Esophagus squamous epithelium (tissue), 5 donors: ENCODE measurements at regions not wholly inside any gene's neighbourhood (a gene's known extent, or its start where the extent isn't known, plus 50 kb on each side); places are given as distances from the start of the nearest gene placed in this dataset.

Experiments
- DNase-seq: peaks from one replicate; lab custom pipeline; 2025; lab: John Stamatoyannopoulos, UW
- H3K27ac ChIP-seq, 4 donors: fragments of 200-600 bp; sonication (generic); one replicate each; pipeline ENCODE4 v1.5.1; 2016 to 2019; ENCODE audit warnings: mild to moderate bottlenecking in 1 of 4
- H3K27me3 ChIP-seq, 4 donors: fragments of 200-600 bp; sonication (generic); 1 replicate in 3 of 4; 2 replicates in 1 of 4; pipeline versions ENCODE4 v1.5.1 to v1.6.0; 2017 to 2021; ENCODE audit warnings: antibody characterized with exemption in 1 of 4
- H3K36me3 ChIP-seq, 3 donors: fragments of 200-600 bp; sonication (generic); one replicate each; pipeline ENCODE4 v1.5.1; 2016 to 2019
- H3K4me1 ChIP-seq, 3 donors: fragments of 200-600 bp; sonication (generic); one replicate each; pipeline ENCODE4 v1.5.1; 2017 to 2019
- H3K4me3 ChIP-seq, 4 donors: fragments of 200-600 bp; sonication (generic); 1 replicate in 3 of 4; 2 replicates in 1 of 4; pipeline ENCODE4 v1.5.1; 2016 to 2019; ENCODE audit warnings: mild to moderate bottlenecking in 2 of 4, moderate library complexity in 1 of 4
- H3K9me3 ChIP-seq, 3 donors: fragments of 200-600 bp; sonication (generic); one replicate each; pipeline ENCODE4 v1.5.1; 2016 to 2019
- CTCF ChIP-seq, 6 experiments: fragments of 450-650 bp in 4 of 6; fragments of 200-600 bp in 2 of 6; sonication (generic) in 2 of 6; IDR thresholded peaks; one replicate each; pipeline ENCODE4 v1.5.1; 2016 to 2019; ENCODE audit warnings: antibody characterized with exemption in 6 of 6, mild to moderate bottlenecking in 4 of 6, moderate library complexity in 4 of 6
- POLR2A ChIP-seq, 4 donors: fragments of 450-650 bp; IDR thresholded peaks; one replicate each; pipeline ENCODE4 v1.6.1; 2017; ENCODE audit warnings: antibody characterized with exemption in 4 of 4, mild to moderate bottlenecking in 4 of 4, moderate library complexity in 3 of 4
- WGBS, 2 donors: methylation state at CpG; one replicate each; pipeline ENCODE4 v1.1.5; 2018; 5-methylcytosine and 5-hydroxymethylcytosine counted together
- intact Hi-C: fragments of 100-400 bp; cut with DNase I; formaldehyde crosslinking; loops from one replicate; pipeline ENCODE4 v1.15.0; 2022
- donor health status: DM: yes; HTN: yes; CAD: no.

GRCh38 chr9:126084696-126085095, 241.9 kb upstream of the MVB12B start:
- no peak overlapping the region for H3K4me3 ChIP-seq
- 68 to 70% methylated on average over 8 of the region's 8 CpGs for WGBS, 2 donors
- TF ChIP-seq POLR2A (IDR thresholded peaks at IDR 0.05) = no peak
- no peak for TF ChIP-seq CTCF (IDR thresholded peaks at IDR 0.05)

GRCh38 chr9:126085170-126085569, 241.5 kb upstream of the MVB12B start:
- Histone ChIP-seq H3K27ac (no peak overlapping the region), H3K36me3 (no peaks in the 10 kb centered on the region), H3K4me1 (peaks cover 0 to 7% (median 0%) of the 10 kb centered on the region in 3 donors), H3K4me3 (no peak overlapping the region), H3K9me3 (no peaks in the 10 kb centered on the region), H3K27me3 (peaks cover 0 to 49% (median 0%) of the 10 kb centered on the region in 4 donors)
- intact Hi-C loops = no loop called here
- 54 to 72% methylated on average over 2 of the region's 2 CpGs for WGBS, 2 donors
- DNase-seq = no peak
- no peak for TF ChIP-seq POLR2A (IDR thresholded peaks at IDR 0.05)
- TF ChIP-seq CTCF (IDR thresholded peaks at IDR 0.05) = no peak

More at GRCh38 chr9:126084696-126085095, 241.9 kb upstream of the MVB12B start:
- Histone ChIP-seq H3K36me3 (no peaks in the 10 kb centered on the region), H3K4me1 (peaks cover 0 to 7% (median 0%) of the 10 kb centered on the region in 3 donors), H3K9me3 (no peaks in the 10 kb centered on the region), H3K27me3 (peaks cover 0 to 49% (median 0%) of the 10 kb centered on the region in 4 donors), H3K27ac (no peak overlapping the region)
- no peak for DNase-seq
- intact Hi-C loops = no loop called here

- Histone ChIP-seq H3K9me3 (no peaks in the 10 kb centered on the region), H3K4me1 (peaks cover 0 to 7% (median 0%) of the 10 kb centered on the region in 3 donors), H3K27ac (no peak overlapping the region), H3K36me3 (no peaks in the 10 kb centered on the region), H3K4me3 (no peak overlapping the region), H3K27me3 (peaks cover 0 to 36% (median 0%) of the 10 kb centered on the region in 4 donors)
- 33 to 49% methylated on average over 5 to 6 of the region's 6 CpGs for WGBS, 2 donors
- intact Hi-C loops = no loop called here
- DNase-seq = no peak
- TF ChIP-seq CTCF (IDR thresholded peaks at IDR 0.05) (no peak), POLR2A (IDR thresholded peaks at IDR 0.05) (no peak)
Observed at GRCh38 chr9:126088336-126088735, 238.3 kb upstream of the MVB12B start.

- intact Hi-C loops = no loop called here
- TF ChIP-seq POLR2A (IDR thresholded peaks at IDR 0.05) (no peak), CTCF (IDR thresholded peaks at IDR 0.05) (no peak)
- Histone ChIP-seq H3K36me3 (no peaks in the 10 kb centered on the region), H3K27ac (no peak overlapping the region), H3K9me3 (no peaks in the 10 kb centered on the region), H3K4me1 (peaks cover 0 to 7% (median 0%) of the 10 kb centered on the region in 3 donors), H3K27me3 (peaks cover 0 to 23% (median 0%) of the 10 kb centered on the region in 4 donors), H3K4me3 (no peak overlapping the region)
- WGBS, 2 donors = 70% methylated on average over 2 of the region's 2 CpGs; no CpG with 5 or more reads in 1 of the 2 donors
- no peak for DNase-seq
Observed at GRCh38 chr9:126089789-126090188, 236.8 kb upstream of the MVB12B start.

- intact Hi-C loops = no loop called here
- DNase-seq = no peak
- Histone ChIP-seq H3K4me1 (no peaks in the 10 kb centered on the region), H3K9me3 (no peaks in the 10 kb centered on the region), H3K36me3 (no peaks in the 10 kb centered on the region), H3K27ac (no peak overlapping the region), H3K27me3 (peaks cover 0 to 8% (median 0%) of the 10 kb centered on the region in 4 donors), H3K4me3 (no peak overlapping the region)
- no peak for TF ChIP-seq CTCF (IDR thresholded peaks at IDR 0.05)
- no peak for TF ChIP-seq POLR2A (IDR thresholded peaks at IDR 0.05)
- WGBS, 2 donors = 62 to 67% methylated on average over 5 to 7 of the region's 9 CpGs
Observed at GRCh38 chr9:126093771-126094170, 232.9 kb upstream of the MVB12B start.
